ENCODE measurements at regions not wholly inside any gene's neighbourhood (a gene's known extent, or its start where the extent isn't known, plus 50 kb on each side); places are given as distances from the start of the nearest gene placed in this dataset.
"Not testable (repeated sequence)": the region's sequence is repeated elsewhere in the genome, so short reads cannot be mapped to it uniquely, and the experiment has no call there.

GRCh38 chr12:91773749-91774429 lies 371.8 kb downstream of the BTG1 start:
- no peak for ATAC-seq
- intact Hi-C loops (cut with DNase I), result no loop called here
- no peak for DNase-seq (ENCODE audit: missing footprints)

GRCh38 chr12:91772411-91772810 lies 373.2 kb downstream of the BTG1 start:
- DNase-seq (ENCODE audit: missing footprints) (no peak), ATAC-seq (no peak)
- intact Hi-C loops (cut with DNase I), result no loop called here

GRCh38 chr12:91769736-91770135 lies 375.9 kb downstream of the BTG1 start:
- intact Hi-C loops (cut with DNase I), result no loop called here
- DNase-seq (ENCODE audit: missing footprints) (no peak), ATAC-seq (no peak)

GRCh38 chr12:91767237-91767636 lies 378.4 kb downstream of the BTG1 start:
- no peak for DNase-seq (ENCODE audit: missing footprints)
- no peak for ATAC-seq
- intact Hi-C loops (cut with DNase I), result no loop called here

GRCh38 chr12:91766454-91766853 lies 379.2 kb downstream of the BTG1 start:
- DNase-seq (ENCODE audit: missing footprints) (no peak), ATAC-seq (no peak)
- intact Hi-C loops (cut with DNase I), result no loop called here

- ATAC-seq (peak; percentile 20), DNase-seq (ENCODE audit: missing footprints) (no peak)
- intact Hi-C loops (cut with DNase I), result no loop called here
These were observed 381.8 kb downstream of the BTG1 start for GRCh38 chr12:91763654-91764370.

GRCh38 chr12:91753649-91754048 lies 392.0 kb downstream of the BTG1 start:
- DNase-seq (ENCODE audit: missing footprints), result no peak
- intact Hi-C loops (cut with DNase I), result no loop called here
- no peak for ATAC-seq

- ATAC-seq (no peak), DNase-seq (ENCODE audit: missing footprints) (no peak)
- intact Hi-C loops (cut with DNase I), result no loop called here
These were observed 398.7 kb downstream of the BTG1 start for GRCh38 chr12:91746976-91747375.

GRCh38 chr12:91744597-91744996 lies 401.0 kb downstream of the BTG1 start:
- DNase-seq (ENCODE audit: missing footprints) (no peak), ATAC-seq (no peak)
- intact Hi-C loops (cut with DNase I), result no loop called here

- ATAC-seq, result no peak
- no peak for DNase-seq (ENCODE audit: missing footprints)
- intact Hi-C loops (cut with DNase I), result no loop called here
These were observed 401.8 kb downstream of the BTG1 start for GRCh38 chr12:91743704-91744321.

- intact Hi-C loops (cut with DNase I), result no loop called here
- DNase-seq (ENCODE audit: missing footprints) (no peak), ATAC-seq (no peak)
These were observed 402.4 kb downstream of the BTG1 start for GRCh38 chr12:91743280-91743679.

- ATAC-seq (no peak), DNase-seq (ENCODE audit: missing footprints) (no peak)
- intact Hi-C loops (cut with DNase I), result no loop called here
These were observed 403.7 kb downstream of the BTG1 start for GRCh38 chr12:91741932-91742331.

GRCh38 chr12:91733846-91734245 lies 411.8 kb downstream of the BTG1 start:
- intact Hi-C loops (cut with DNase I); ATAC-seq; DNase-seq (ENCODE audit: missing footprints): not testable (repeated sequence)

- no peak for ATAC-seq
- DNase-seq (ENCODE audit: missing footprints), result no peak
- intact Hi-C loops (cut with DNase I), result no loop called here
These were observed 413.6 kb downstream of the BTG1 start for GRCh38 chr12:91732086-91732485.

- intact Hi-C loops (cut with DNase I), result no loop called here
- no peak for DNase-seq (ENCODE audit: missing footprints)
- ATAC-seq, result no peak
These were observed 416.1 kb downstream of the BTG1 start for GRCh38 chr12:91729543-91729942.

GRCh38 chr12:91723191-91723590 lies 422.5 kb downstream of the BTG1 start:
- DNase-seq (ENCODE audit: missing footprints) (no peak), ATAC-seq (no peak)
- intact Hi-C loops (cut with DNase I), result no loop called here

- no peak for DNase-seq (ENCODE audit: missing footprints)
- intact Hi-C loops (cut with DNase I), result no loop called here
These were observed 423.6 kb downstream of the BTG1 start for GRCh38 chr12:91722072-91722471.

GRCh38 chr12:91721023-91721422 lies 424.6 kb downstream of the BTG1 start:
- DNase-seq (ENCODE audit: missing footprints), result no peak
- no peak for ATAC-seq
- intact Hi-C loops (cut with DNase I), result no loop called here

More at GRCh38 chr12:91722072-91722471, 423.6 kb downstream of the BTG1 start:
- ATAC-seq, result no peak

- DNase-seq (ENCODE audit: missing footprints) (no peak), ATAC-seq (no peak)
- intact Hi-C loops (cut with DNase I), result no loop called here
These were observed 427.3 kb downstream of the BTG1 start for GRCh38 chr12:91718326-91718725.

- ATAC-seq, result no peak
- DNase-seq (ENCODE audit: missing footprints), result no peak
- intact Hi-C loops (cut with DNase I), result no loop called here
These were observed 427.8 kb downstream of the BTG1 start for GRCh38 chr12:91717804-91718203.
